Kidney (tissue), 13 donors: ENCODE measurements at regions not wholly inside any gene's neighbourhood (a gene's known extent, or its start where the extent isn't known, plus 50 kb on each side); places are given as distances from the start of the nearest gene placed in this dataset.

Source experiments
- DNase-seq, 5 donors: peaks; one replicate each; pipeline ENCODE4 v3.0.0-alpha.2; 2013 to 2020
- FAIRE-seq: peaks from 2 replicates; lab custom pipeline; 2012; peaks lifted over from hg19 to GRCh38; lab: Jason Lieb, UNC
- H3K27ac ChIP-seq, 2 donors: one replicate each; pipeline ENCODE4 v1.7.0; 2013; ENCODE audit warnings: low read depth in 2 of 2, low read length in 2 of 2, inconsistent platforms in 1 of 2
- H3K27me3 ChIP-seq: one replicate; pipeline ENCODE4 v1.7.1; 2013; ENCODE audit warnings: low read length, inconsistent platforms; ENCODE audit not compliant: control insufficient read depth, insufficient read depth
- H3K36me3 ChIP-seq, 3 donors: one replicate each; pipeline versions ENCODE4 v1.7.0 to v1.7.1; 2013; ENCODE audit warnings: low read length in 3 of 3, control low read depth in 1 of 3, inconsistent platforms in 1 of 3; ENCODE audit not compliant: insufficient read depth in 3 of 3, control insufficient read depth in 2 of 3
- H3K4me1 ChIP-seq, 3 donors: one replicate each; pipeline versions ENCODE4 v1.7.0 to v1.7.1; 2013; ENCODE audit warnings: low read length in 3 of 3, inconsistent platforms in 1 of 3, low read depth in 1 of 3; ENCODE audit not compliant: control insufficient read depth in 2 of 3, insufficient read depth in 2 of 3
- H3K4me3 ChIP-seq, 3 donors: one replicate each; pipeline versions ENCODE4 v1.7.0 to v1.8.1; 2013; ENCODE audit warnings: low read length in 3 of 3, control low read depth in 1 of 3, inconsistent platforms in 1 of 3
- H3K9ac ChIP-seq, 3 donors: one replicate each; pipeline versions ENCODE4 v1.7.0 to v1.7.1; 2013; ENCODE audit warnings: low read length in 3 of 3, control low read depth in 1 of 3, inconsistent platforms in 1 of 3
- H3K9me3 ChIP-seq, 3 donors: one replicate each; pipeline versions ENCODE4 v1.7.0 to v1.7.1; 2013; ENCODE audit warnings: low read length in 3 of 3, control low read depth in 1 of 3, inconsistent platforms in 1 of 3; ENCODE audit not compliant: control insufficient read depth in 2 of 3, insufficient read depth in 1 of 3
- intact Hi-C: fragments of 100-400 bp; cut with DNase I; formaldehyde crosslinking; loops from one replicate; pipeline ENCODE4 v1.11.1; 2022
- TF ChIP-seq, protein P1 (sequence below): IDR thresholded peaks from 3 replicates; pipeline ENCODE4 v1.5.1; 2012; ENCODE audit warnings: mild to moderate bottlenecking, moderate library complexity, borderline replicate concordance; ENCODE audit not compliant: insufficient read depth; ENCODE audit errors: extremely low read depth
- donor health status: control.
- donor health status: control.
- donor health status: control.
- donor health status: control.
- donor health status: control.
- donor health status: DM: yes; HTN: yes; CAD: no.
- donor health status: Normal renal cell carcinoma (clear cell type).

DNA sequence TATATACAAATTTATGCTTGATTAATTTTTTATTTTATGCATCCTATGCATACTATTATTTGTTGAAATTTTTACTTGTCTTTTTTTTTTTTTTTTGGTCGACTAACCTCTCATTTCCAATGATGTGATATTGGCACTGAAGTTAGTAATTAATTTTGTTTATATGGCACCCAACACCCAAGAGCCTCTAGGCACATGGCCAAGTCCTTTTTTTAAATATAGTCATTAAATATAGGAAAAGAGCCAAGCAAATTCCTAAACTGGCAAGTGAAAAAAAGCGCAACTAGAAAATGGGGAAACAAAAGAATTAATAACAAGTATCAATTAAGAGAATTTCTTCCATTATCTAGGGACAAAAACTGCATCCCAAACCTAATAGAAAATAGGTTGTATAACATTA, 85.5 kb upstream of the HS3ST5 start:
- Histone ChIP-seq H3K27me3 (no peaks in the 10 kb centered on the region), H3K9me3 (no peaks in the 10 kb centered on the region), H3K27ac (no peak overlapping the region), H3K4me1 (no peaks in the 10 kb centered on the region), H3K9ac (no peak overlapping the region), H3K4me3 (no peak overlapping the region), H3K36me3 (no peaks in the 10 kb centered on the region)
- DNase-seq: no peak
- intact Hi-C loops: no loop called here
- TF ChIP-seq, protein P1, sequence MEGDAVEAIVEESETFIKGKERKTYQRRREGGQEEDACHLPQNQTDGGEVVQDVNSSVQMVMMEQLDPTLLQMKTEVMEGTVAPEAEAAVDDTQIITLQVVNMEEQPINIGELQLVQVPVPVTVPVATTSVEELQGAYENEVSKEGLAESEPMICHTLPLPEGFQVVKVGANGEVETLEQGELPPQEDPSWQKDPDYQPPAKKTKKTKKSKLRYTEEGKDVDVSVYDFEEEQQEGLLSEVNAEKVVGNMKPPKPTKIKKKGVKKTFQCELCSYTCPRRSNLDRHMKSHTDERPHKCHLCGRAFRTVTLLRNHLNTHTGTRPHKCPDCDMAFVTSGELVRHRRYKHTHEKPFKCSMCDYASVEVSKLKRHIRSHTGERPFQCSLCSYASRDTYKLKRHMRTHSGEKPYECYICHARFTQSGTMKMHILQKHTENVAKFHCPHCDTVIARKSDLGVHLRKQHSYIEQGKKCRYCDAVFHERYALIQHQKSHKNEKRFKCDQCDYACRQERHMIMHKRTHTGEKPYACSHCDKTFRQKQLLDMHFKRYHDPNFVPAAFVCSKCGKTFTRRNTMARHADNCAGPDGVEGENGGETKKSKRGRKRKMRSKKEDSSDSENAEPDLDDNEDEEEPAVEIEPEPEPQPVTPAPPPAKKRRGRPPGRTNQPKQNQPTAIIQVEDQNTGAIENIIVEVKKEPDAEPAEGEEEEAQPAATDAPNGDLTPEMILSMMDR: no peak
- no peak for FAIRE-seq

DNA sequence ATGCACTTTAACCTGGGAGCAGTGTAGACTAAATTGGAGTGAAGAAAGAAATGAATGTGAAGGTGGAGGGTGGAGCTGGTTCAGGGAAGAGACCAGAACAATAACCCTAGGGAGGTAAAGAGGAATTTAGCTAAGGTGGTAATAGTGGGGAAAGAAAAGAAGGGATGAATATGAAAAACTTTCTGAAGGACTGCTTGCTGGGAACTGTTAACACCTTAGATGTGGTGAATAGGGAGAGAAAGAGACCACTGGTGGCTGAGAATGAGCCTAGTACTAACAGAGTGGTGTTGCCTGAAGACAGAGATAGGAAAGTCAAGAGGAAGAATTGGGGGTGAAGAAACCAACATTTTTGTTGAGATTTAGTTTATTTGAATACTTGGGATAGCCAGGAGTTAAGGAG, 78.4 kb upstream of the HS3ST5 start:
- H3K4me3 ChIP-seq: no peak overlapping the region
- H3K27me3 ChIP-seq: no peaks in the 10 kb centered on the region
- DNase-seq (no peak), FAIRE-seq (no peak)
- intact Hi-C loops: no loop called here
- H3K36me3 ChIP-seq: no peaks in the 10 kb centered on the region
- no peaks in the 10 kb centered on the region for H3K9me3 ChIP-seq
- H3K4me1 ChIP-seq: no peaks in the 10 kb centered on the region
- TF ChIP-seq, protein P1: no peak
- H3K9ac ChIP-seq: no peak overlapping the region
- no peak overlapping the region for H3K27ac ChIP-seq

DNA sequence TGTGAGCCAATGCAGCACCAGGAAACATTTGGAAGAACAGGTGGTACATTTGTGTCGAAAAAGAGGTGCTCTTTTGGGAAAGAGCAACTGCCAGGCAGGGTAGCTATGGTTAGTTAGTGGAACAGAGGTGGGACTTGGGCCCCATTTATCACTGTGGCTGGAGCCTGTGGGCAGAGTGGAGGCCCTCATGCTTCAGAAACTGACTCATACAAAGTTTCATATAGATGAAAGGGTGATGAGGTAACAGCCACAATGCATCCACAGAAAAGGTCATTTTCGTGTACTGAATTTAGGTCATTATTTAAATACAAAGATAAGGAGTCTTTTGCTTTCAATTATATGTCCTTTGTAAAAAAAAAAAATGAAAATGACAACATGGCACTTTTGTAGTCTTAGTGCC, 76.4 kb upstream of the HS3ST5 start:
- Histone ChIP-seq H3K27ac (no peak overlapping the region), H3K36me3 (no peaks in the 10 kb centered on the region), H3K9me3 (no peaks in the 10 kb centered on the region), H3K4me3 (no peak overlapping the region), H3K9ac (no peak overlapping the region), H3K4me1 (no peaks in the 10 kb centered on the region), H3K27me3 (no peaks in the 10 kb centered on the region)
- DNase-seq (no peak), FAIRE-seq (no peak)
- TF ChIP-seq, protein P1: no peak
- intact Hi-C loops: no loop called here

DNA sequence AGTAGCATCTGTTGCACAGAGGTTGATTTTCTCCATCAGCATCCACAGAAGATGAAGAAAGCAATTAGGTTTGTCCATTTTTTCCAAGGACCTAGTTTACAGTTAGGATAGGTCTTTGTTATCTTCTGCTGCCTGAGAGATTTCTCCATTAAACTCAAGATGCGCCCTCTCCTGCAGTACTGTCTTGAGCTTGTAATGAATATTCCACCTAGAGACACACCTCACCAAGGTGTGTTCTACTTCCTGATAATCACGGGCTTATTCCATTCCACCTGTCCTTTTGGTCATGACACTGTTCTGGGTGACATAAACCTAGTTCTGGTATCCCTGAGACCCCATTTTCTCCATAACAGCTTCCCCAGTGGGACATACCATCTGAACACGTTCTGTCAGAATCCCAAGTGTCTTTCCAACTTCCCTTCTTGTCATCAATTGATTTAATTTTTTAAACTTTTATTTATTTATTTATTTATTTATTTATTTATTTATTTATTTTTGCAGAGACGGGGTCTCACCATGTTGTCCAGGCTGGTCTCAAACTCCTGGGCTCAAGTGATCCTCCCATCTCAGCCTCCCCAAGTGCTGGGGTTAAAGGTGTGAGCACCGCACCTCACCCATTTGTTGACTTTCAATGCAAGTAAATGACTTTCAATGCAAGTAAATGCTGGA, 75.6 kb upstream of the HS3ST5 start:
- Histone ChIP-seq H3K4me3 (no peak overlapping the region), H3K36me3 (no peaks in the 10 kb centered on the region), H3K9ac (no peak overlapping the region), H3K9me3 (no peaks in the 10 kb centered on the region), H3K27ac (no peak overlapping the region), H3K27me3 (no peaks in the 10 kb centered on the region), H3K4me1 (no peaks in the 10 kb centered on the region)
- intact Hi-C loops: no loop called here
- TF ChIP-seq, protein P1: no peak
- DNase-seq (no peak), FAIRE-seq (no peak)
